DOHH2 (cell line): ENCODE measurements at regions not wholly inside any gene's neighbourhood (a gene's known extent, or its start where the extent isn't known, plus 50 kb on each side); places are given as distances from the start of the nearest gene placed in this dataset.
"Not testable (repeated sequence)": the region's sequence is repeated elsewhere in the genome, so short reads cannot be mapped to it uniquely, and the experiment has no call there.

Experiments
- H3F3A ChIP-seq: fragments of 200-600 bp; sonication (generic), shearing (Covaris generic); 2 replicates; pipeline ENCODE4 v1.6.0; 2016; ENCODE audit warnings: antibody characterized with exemption, mild to moderate bottlenecking; ENCODE audit not compliant: control insufficient read depth, insufficient read depth
- H3K27ac ChIP-seq: fragments of 200-600 bp; sonication (generic); 2 replicates; pipeline ENCODE4 v1.5.1; 2014; ENCODE audit warnings: low read depth, mild to moderate bottlenecking, low read length, moderate library complexity
- H3K27me3 ChIP-seq: fragments of 200-600 bp; sonication (generic); 2 replicates; pipeline ENCODE4 v1.6.1; 2014; ENCODE audit warnings: mild to moderate bottlenecking, low read length, mixed read lengths; ENCODE audit not compliant: control insufficient read depth
- H3K36me3 ChIP-seq: fragments of 200-600 bp; sonication (generic); 2 replicates; pipeline ENCODE4 v1.6.1; 2014; ENCODE audit warnings: mild to moderate bottlenecking, low read length, moderate library complexity, mixed read lengths; ENCODE audit not compliant: control insufficient read depth
- H3K4me1 ChIP-seq: fragments of 200-600 bp; sonication (generic); 2 replicates; pipeline ENCODE4 v1.6.1; 2014; ENCODE audit warnings: mild to moderate bottlenecking, low read length, mixed read lengths; ENCODE audit not compliant: control insufficient read depth
- H3K4me2 ChIP-seq: fragments of 200-600 bp; sonication (generic); 2 replicates; pipeline ENCODE4 v1.6.0; 2014; ENCODE audit warnings: mild to moderate bottlenecking, low read length, moderate library complexity
- H3K4me3 ChIP-seq: fragments of 200-600 bp; sonication (generic); 2 replicates; pipeline ENCODE4 v1.5.1; 2014; ENCODE audit warnings: mild to moderate bottlenecking, low read length, mixed read lengths
- H3K79me2 ChIP-seq: fragments of 200-600 bp; sonication (generic); 2 replicates; pipeline ENCODE4 v1.6.1; 2014; ENCODE audit warnings: mild to moderate bottlenecking, low read length, mixed read lengths; ENCODE audit not compliant: control insufficient read depth
- H3K9me2 ChIP-seq: fragments of 200-600 bp; sonication (generic); replicated peaks from 2 replicates; pipeline ENCODE4 v1.6.1; 2014; ENCODE audit warnings: mild to moderate bottlenecking, low read length, mixed read lengths; ENCODE audit not compliant: control insufficient read depth
- H3K9me3 ChIP-seq: fragments of 200-600 bp; sonication (generic); 2 replicates; pipeline ENCODE4 v1.6.1; 2014; ENCODE audit warnings: antibody characterized with exemption, low read length, mixed read lengths; ENCODE audit not compliant: control insufficient read depth, insufficient read depth
- H4K20me1 ChIP-seq: fragments of 200-600 bp; sonication (generic); 2 replicates; pipeline ENCODE4 v1.6.0; 2014; ENCODE audit warnings: low read depth, mild to moderate bottlenecking, antibody characterized with exemption, low read length, moderate library complexity; ENCODE audit not compliant: control insufficient read depth, insufficient read depth
- CTCF ChIP-seq: fragments of 200-600 bp; sonication (generic); IDR thresholded peaks from one replicate; pipeline ENCODE4 v1.5.1; 2014; ENCODE audit warnings: antibody characterized with exemption, mild to moderate bottlenecking, low read depth, low read length; ENCODE audit not compliant: poor library complexity, severe bottlenecking
- EZH2phosphoT487 ChIP-seq: fragments of 200-600 bp; sonication (generic); IDR thresholded peaks from 2 replicates; pipeline ENCODE4 v1.6.1; 2017; ENCODE audit warnings: borderline replicate concordance, mild to moderate bottlenecking, antibody characterized with exemption, low read length, moderate library complexity, mixed read lengths

DNA sequence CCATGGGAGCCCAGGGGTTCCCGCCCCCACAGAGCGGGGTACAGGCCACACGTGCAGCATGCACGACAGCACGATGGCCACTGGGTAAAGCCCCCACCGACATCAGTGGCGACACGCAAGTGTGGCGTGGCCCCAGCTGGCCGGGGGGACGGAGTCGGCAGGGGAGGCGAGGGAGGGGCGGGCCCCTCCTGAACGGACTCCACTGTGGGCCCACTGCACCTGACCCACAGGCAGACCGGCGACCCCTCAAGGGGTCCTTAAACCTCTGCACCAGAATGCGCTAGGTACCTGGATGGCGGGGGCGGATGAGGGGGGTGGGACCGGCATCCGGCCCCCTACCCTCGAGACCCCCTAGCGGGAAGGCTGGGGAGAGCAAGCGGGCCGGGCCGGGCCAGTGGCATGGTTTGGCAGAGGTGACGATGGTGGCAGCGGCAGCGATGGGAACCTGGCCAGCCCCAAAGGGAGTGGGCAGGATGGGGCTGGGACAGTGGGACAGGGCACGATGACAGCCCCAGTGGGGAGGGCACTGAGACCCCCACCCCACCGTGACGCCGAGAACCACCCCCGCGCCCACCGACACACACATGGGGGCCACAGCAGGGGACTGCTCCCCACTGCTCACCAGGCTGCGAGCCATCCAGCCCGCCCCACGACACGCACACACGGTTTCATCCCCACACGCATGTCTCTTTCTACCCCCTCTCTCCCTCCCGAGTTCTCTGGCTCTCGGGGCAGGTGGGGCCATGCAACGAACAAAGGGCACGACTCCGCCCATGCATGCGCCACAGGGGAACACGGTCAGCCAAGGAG is 91.9 kb upstream of the ANKRD30BL start:
- no peaks in the 10 kb centered on the region for H3K36me3 ChIP-seq
- no peaks in the 10 kb centered on the region for H4K20me1 ChIP-seq
- H3K79me2 ChIP-seq: no peaks in the 10 kb centered on the region
- H3K9me3 ChIP-seq: peaks cover 15% of the 10 kb centered on the region; the same call in 1 of the 2 replicates
- H3K4me2 ChIP-seq: no peak overlapping the region
- H3K9me2 ChIP-seq: no peaks in the 10 kb centered on the region
- no peak overlapping the region for H3K4me3 ChIP-seq
- H3F3A ChIP-seq: no peaks in the 10 kb centered on the region
- no peak overlapping the region for H3K27ac ChIP-seq
- H3K27me3 ChIP-seq: no peaks in the 10 kb centered on the region
- H3K4me1 ChIP-seq: no peaks in the 10 kb centered on the region
- TF ChIP-seq CTCF (no peak), EZH2phosphoT487 (no peak)

DNA sequence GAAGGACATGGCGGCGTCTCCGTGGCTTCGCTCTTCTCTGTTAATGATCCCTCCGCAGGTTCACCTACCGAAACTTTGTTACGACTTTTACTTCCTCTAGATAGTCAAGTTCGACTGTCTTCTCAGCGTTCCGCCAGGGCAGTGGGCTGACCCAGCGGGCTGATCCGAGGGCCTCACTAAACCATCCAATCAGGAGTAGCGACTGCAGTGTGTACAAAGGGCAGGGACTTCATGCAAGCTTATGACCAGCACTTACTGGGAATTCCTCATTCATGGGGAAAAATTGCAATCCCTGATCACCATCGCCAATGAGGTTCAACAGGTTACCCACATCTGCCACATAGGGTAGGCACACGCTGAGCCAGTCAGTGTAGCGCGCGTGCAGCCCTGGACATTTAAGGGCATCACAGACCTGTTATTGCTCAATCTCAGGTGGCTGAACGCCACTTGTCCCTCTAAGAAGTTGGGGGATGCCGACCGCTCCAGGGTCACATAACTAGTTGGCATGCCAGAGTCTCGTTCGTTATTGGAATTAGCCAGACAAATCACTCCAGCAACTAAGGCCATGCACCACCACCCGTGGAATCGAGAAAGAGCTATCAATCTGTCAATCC is 92.7 kb upstream of the ANKRD30BL start:
- not testable (repeated sequence) for H3K27ac ChIP-seq, H3K9me2 ChIP-seq, H3K4me3 ChIP-seq, H4K20me1 ChIP-seq, H3K4me1 ChIP-seq, H3K4me2 ChIP-seq, H3K36me3 ChIP-seq, H3K79me2 ChIP-seq, H3F3A ChIP-seq, H3K27me3 ChIP-seq
- peaks cover 15% of the 10 kb centered on the region; the same call in 1 of the 2 replicates for H3K9me3 ChIP-seq

- Histone ChIP-seq H4K20me1 (no peaks in the 10 kb centered on the region), H3F3A (no peaks in the 10 kb centered on the region)
Observed at GRCh38 chr2:132255714-132256113, 94.0 kb upstream of the ANKRD30BL start.

More at GRCh38 chr2:132255714-132256113, 94.0 kb upstream of the ANKRD30BL start:
- no peak overlapping the region for H3K4me3 ChIP-seq
- no peaks in the 10 kb centered on the region for H3K9me2 ChIP-seq
- H3K36me3 ChIP-seq: no peaks in the 10 kb centered on the region
- no peak for TF ChIP-seq EZH2phosphoT487
- TF ChIP-seq CTCF: no peak
- H3K27me3 ChIP-seq: no peaks in the 10 kb centered on the region
- H3K4me1 ChIP-seq: no peaks in the 10 kb centered on the region
- no peak overlapping the region for H3K27ac ChIP-seq
- no peaks in the 10 kb centered on the region for H3K79me2 ChIP-seq
- H3K4me2 ChIP-seq: no peak overlapping the region
- peaks cover 15% of the 10 kb centered on the region; the same call in 1 of the 2 replicates for H3K9me3 ChIP-seq
